ENCODE measurements at regions not wholly inside any gene's neighbourhood (a gene's known extent, or its start where the extent isn't known, plus 50 kb on each side); places are given as distances from the start of the nearest gene placed in this dataset.

DNA sequence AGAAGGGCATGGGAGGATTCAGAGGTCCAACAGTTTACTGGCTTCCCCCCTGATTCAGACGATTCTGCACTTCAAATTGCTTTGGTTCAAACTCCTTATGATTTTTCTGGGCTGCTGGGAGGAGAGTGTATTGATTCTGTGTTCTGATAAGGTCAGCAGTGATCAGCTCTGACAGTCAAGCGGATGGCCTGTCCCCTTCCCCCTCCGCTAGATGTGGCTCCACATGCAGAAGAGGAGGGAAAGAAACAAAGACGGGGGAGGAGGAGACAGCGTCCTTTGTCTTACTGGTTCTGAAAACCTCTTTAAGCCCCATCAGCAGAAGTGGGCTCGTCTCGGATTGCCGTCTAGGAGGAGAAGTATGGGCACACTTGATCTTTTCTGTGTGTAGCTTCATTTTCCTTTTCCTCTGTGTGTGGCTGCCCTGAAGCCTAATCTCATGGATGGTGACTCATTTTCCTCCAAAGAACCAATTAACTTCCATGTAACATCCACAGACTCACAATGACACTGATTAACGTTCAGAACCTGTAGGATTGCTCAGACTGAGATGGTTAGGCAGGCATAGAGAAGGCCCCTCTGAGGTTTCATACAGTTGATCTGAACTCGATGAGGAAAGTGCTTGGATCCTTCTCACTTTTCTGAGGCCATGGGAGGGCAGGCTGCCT is 162.4 kb upstream of the PPP2R3A start:
- Histone ChIP-seq H3K4me1 (ENCODE audit: control insufficient read depth, insufficient read depth, low read length) (no peaks in the 10 kb centered on the region), H3K23ac (ENCODE audit: low read depth, low read length) (no peak overlapping the region), H2AK5ac (ENCODE audit: low read depth, low read length) (no peak overlapping the region), H4K20me1 (ENCODE audit: insufficient read depth, low read length) (no peaks in the 10 kb centered on the region), H3K9ac (ENCODE audit: low read depth, low read length) (no peak overlapping the region), H3K4me3 (ENCODE audit: insufficient read depth, low read depth, low read length) (no peak overlapping the region), H2AK9ac (replicated peaks; ENCODE audit: low read depth, low read length, poor library complexity) (no peak overlapping the region), H4K5ac (ENCODE audit: low read depth, low read length) (no peak overlapping the region), H2BK15ac (ENCODE audit: low read depth, low read length) (no peak overlapping the region), H3K56ac (ENCODE audit: extremely low read depth, insufficient read depth, low read length) (no peak overlapping the region), H3K9me1 (ENCODE audit: insufficient read depth, low read length) (no peaks in the 10 kb centered on the region), H4K91ac (ENCODE audit: insufficient read depth, low read depth, low read length) (no peak overlapping the region), H2BK20ac (ENCODE audit: low read depth, low read length) (no peak overlapping the region), H2BK120ac (ENCODE audit: low read depth, low read length) (no peak overlapping the region), H3K4ac (ENCODE audit: low read depth, low read length) (no peak overlapping the region), H3K27ac (ENCODE audit: insufficient read depth, low read length) (no peak overlapping the region), H3K36me3 (ENCODE audit: control insufficient read depth, insufficient read depth, low read length) (no peaks in the 10 kb centered on the region), H3K79me1 (ENCODE audit: low read depth in 1 of 2, low read length in 2 of 2) (no peaks in the 10 kb centered on the region), H3K14ac (replicated peaks; ENCODE audit: low read depth, low read length) (no peak overlapping the region), H3K18ac (ENCODE audit: low read depth, low read length) (no peak overlapping the region), H4K8ac (ENCODE audit: low read depth in 2 of 2, low read length in 2 of 2) (no peak overlapping the region), H3K9me3 (ENCODE audit: control insufficient read depth, insufficient read depth, low read length) (no peaks in the 10 kb centered on the region), H3K4me2 (ENCODE audit: low read depth, low read length) (no peak overlapping the region), H2BK5ac (ENCODE audit: low read depth, low read length, poor library complexity, severe bottlenecking) (no peak overlapping the region), H3K27me3 (ENCODE audit: control insufficient read depth, insufficient read depth, low read length) (no peaks in the 10 kb centered on the region), H2AFZ (replicated peaks; ENCODE audit: low read length, poor library complexity) (no peak overlapping the region)
- no CpG with 5 or more reads among the region's 10 CpGs for WGBS, 2 experiments (ENCODE audit: extremely low coverage in 2 of 2, insufficient read length in 1 of 2)
- ChIA-PET CTCF (no interaction called here), POLR2A (ENCODE audit: unreplicated experiment) (no interaction called here)
- in situ Hi-C loops (cut with MboI; ENCODE audit: low sequenced_read_pairs) (no loop called here), intact Hi-C loops (cut with micrococcal nuclease) (no loop called here), dilution Hi-C loops (cut with HindIII; ENCODE audit: low sequenced_read_pairs, unreplicated experiment) (no loop called here)
- ATAC-seq (ENCODE audit: low read depth) (no peak), DNase-seq (no peak)
- TF ChIP-seq POLR2A (IDR thresholded peaks at IDR 0.05; ENCODE audit: low read depth, low read length) (no peak), FOS (IDR thresholded peaks at IDR 0.05; ENCODE audit: low read depth, low read length) (no peak), CTCF (conservative IDR thresholded peaks at IDR 0.05; ENCODE audit: low read depth, low read length) (no peak), SMC3 (IDR thresholded peaks at IDR 0.05; ENCODE audit: low read depth, low read length) (no peak), CEBPB (IDR thresholded peaks at IDR 0.05; ENCODE audit: low read depth, low read length) (no peak), RFX5 (IDR thresholded peaks at IDR 0.05; ENCODE audit: low read depth, low read length) (no peak), MXI1 (IDR thresholded peaks at IDR 0.05; ENCODE audit: borderline replicate concordance, low read depth, low read length) (no peak), CHD1 (IDR thresholded peaks at IDR 0.05; ENCODE audit: low read depth, low read length) (no peak), ELK1 (IDR thresholded peaks at IDR 0.05; ENCODE audit: borderline replicate concordance, low read depth, low read length) (no peak), NFE2L2 (IDR thresholded peaks at IDR 0.05; ENCODE audit: low read depth, low read length) (no peak)
- TF ChIP-seq, protein P1, sequence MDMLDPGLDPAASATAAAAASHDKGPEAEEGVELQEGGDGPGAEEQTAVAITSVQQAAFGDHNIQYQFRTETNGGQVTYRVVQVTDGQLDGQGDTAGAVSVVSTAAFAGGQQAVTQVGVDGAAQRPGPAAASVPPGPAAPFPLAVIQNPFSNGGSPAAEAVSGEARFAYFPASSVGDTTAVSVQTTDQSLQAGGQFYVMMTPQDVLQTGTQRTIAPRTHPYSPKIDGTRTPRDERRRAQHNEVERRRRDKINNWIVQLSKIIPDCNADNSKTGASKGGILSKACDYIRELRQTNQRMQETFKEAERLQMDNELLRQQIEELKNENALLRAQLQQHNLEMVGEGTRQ (IDR thresholded peaks at IDR 0.05; ENCODE audit: low read depth, low read length), result no peak
- no TSS peak for BruUV-seq (replicated peaks)
